ENCODE measurements at regions not wholly inside any gene's neighbourhood (a gene's known extent, or its start where the extent isn't known, plus 50 kb on each side); places are given as distances from the start of the nearest gene placed in this dataset.

DNA sequence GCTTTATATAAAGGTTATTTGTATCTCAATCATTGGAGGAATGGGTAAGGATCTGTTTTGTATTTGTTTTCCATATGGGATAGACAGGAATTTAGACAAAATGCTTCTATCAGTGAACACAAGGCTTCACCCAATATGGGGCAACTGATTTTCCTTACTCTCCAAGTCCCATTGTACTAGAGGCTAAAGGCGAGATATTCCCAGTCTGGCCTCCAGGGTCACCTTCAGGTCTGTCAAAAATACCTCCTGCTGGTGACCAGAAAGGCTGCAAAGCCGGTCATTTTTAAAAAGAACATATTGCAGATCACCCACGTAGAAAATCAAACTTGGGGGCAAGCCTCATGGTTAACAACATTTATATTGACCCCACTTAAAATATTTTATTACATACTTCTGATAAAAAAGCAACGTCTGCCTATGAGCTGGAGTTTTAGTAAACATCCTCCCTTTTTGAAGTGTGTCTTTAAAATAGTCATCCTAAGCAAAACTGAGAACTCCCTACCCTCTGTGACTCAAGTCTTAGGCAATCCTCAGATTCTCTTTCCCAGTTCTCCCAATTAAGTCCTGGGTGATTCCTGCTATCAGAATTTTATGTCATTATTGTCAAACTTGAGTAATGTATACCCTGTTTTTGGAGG is 276.6 kb downstream of the MREG start (continued):
- TF ChIP-seq, protein P1, sequence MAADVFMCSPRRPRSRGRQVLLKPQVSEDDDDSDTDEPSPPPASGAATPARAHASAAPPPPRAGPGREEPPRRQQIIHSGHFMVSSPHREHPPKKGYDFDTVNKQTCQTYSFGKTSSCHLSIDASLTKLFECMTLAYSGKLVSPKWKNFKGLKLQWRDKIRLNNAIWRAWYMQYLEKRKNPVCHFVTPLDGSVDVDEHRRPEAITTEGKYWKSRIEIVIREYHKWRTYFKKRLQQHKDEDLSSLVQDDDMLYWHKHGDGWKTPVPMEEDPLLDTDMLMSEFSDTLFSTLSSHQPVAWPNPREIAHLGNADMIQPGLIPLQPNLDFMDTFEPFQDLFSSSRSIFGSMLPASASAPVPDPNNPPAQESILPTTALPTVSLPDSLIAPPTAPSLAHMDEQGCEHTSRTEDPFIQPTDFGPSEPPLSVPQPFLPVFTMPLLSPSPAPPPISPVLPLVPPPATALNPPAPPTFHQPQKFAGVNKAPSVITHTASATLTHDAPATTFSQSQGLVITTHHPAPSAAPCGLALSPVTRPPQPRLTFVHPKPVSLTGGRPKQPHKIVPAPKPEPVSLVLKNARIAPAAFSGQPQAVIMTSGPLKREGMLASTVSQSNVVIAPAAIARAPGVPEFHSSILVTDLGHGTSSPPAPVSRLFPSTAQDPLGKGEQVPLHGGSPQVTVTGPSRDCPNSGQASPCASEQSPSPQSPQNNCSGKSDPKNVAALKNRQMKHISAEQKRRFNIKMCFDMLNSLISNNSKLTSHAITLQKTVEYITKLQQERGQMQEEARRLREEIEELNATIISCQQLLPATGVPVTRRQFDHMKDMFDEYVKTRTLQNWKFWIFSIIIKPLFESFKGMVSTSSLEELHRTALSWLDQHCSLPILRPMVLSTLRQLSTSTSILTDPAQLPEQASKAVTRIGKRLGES (CRISPR knock-in tag; IDR thresholded peaks at IDR 0.05; ENCODE audit: borderline replicate concordance): no peak
- no peak for TF ChIP-seq ZNF17 (CRISPR knock-in tag; IDR thresholded peaks at IDR 0.05)
- TF ChIP-seq FOXP1 (IDR thresholded peaks at IDR 0.05): no peak
- no peak for TF ChIP-seq FOXP1 (CRISPR knock-in tag; IDR thresholded peaks at IDR 0.05)
- TF ChIP-seq, protein P2, sequence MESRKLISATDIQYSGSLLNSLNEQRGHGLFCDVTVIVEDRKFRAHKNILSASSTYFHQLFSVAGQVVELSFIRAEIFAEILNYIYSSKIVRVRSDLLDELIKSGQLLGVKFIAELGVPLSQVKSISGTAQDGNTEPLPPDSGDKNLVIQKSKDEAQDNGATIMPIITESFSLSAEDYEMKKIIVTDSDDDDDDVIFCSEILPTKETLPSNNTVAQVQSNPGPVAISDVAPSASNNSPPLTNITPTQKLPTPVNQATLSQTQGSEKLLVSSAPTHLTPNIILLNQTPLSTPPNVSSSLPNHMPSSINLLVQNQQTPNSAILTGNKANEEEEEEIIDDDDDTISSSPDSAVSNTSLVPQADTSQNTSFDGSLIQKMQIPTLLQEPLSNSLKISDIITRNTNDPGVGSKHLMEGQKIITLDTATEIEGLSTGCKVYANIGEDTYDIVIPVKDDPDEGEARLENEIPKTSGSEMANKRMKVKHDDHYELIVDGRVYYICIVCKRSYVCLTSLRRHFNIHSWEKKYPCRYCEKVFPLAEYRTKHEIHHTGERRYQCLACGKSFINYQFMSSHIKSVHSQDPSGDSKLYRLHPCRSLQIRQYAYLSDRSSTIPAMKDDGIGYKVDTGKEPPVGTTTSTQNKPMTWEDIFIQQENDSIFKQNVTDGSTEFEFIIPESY (CRISPR knock-in tag; IDR thresholded peaks at IDR 0.05): no peak
- 0 out of 2 replicates have a peak, but pooled peaks have one; percentile 27 for TF ChIP-seq ZMYM4 (CRISPR knock-in tag; IDR thresholded peaks at IDR 0.05)
- no peak for TF ChIP-seq MED13 (CRISPR knock-in tag; IDR thresholded peaks at IDR 0.05)
- no peak for TF ChIP-seq SP5 (CRISPR knock-in tag; IDR thresholded peaks at IDR 0.05; ENCODE audit: borderline replicate concordance, low read depth)
- TF ChIP-seq RAD21 (CRISPR knock-in tag; IDR thresholded peaks at IDR 0.05): peak; percentile 56; the same call in 1 of the 2 replicates
- no peak for TF ChIP-seq MEIS2 (CRISPR knock-in tag; IDR thresholded peaks at IDR 0.05)
- TF ChIP-seq EZH2 (conservative IDR thresholded peaks at IDR 0.05; ENCODE audit: low read depth, low read length): no peak
- TF ChIP-seq NCOA2 (CRISPR knock-in tag; IDR thresholded peaks at IDR 0.05): no peak
- TF ChIP-seq EHMT2 (IDR thresholded peaks at IDR 0.05; ENCODE audit: borderline replicate concordance, low read depth, low read length): peak; percentile 68; the same call in 1 of the 2 replicates
- TF ChIP-seq, protein P3, sequence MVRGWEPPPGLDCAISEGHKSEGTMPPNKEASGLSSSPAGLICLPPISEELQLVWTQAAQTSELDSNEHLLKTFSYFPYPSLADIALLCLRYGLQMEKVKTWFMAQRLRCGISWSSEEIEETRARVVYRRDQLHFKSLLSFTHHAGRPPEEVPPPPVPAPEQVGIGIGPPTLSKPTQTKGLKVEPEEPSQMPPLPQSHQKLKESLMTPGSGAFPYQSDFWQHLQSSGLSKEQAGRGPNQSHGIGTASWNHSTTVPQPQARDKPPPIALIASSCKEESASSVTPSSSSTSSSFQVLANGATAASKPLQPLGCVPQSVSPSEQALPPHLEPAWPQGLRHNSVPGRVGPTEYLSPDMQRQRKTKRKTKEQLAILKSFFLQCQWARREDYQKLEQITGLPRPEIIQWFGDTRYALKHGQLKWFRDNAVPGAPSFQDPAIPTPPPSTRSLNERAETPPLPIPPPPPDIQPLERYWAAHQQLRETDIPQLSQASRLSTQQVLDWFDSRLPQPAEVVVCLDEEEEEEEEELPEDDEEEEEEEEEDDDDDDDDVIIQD (CRISPR knock-in tag; IDR thresholded peaks at IDR 0.05; ENCODE audit: low read depth): 0 out of 2 replicates have a peak, but pooled peaks have one; percentile 38
- no peak for TF ChIP-seq ZNF550 (CRISPR knock-in tag; IDR thresholded peaks at IDR 0.05; ENCODE audit: borderline replicate concordance)
- TF ChIP-seq SATB2 (CRISPR knock-in tag; IDR thresholded peaks at IDR 0.05): no peak
- TF ChIP-seq NRL (CRISPR knock-in tag; IDR thresholded peaks at IDR 0.05; ENCODE audit: borderline replicate concordance): no peak
- no peak for TF ChIP-seq RBM39 (IDR thresholded peaks at IDR 0.05; ENCODE audit: low read depth, low read length, poor library complexity, severe bottlenecking)
- no peak for TF ChIP-seq PTBP1 (IDR thresholded peaks at IDR 0.05; ENCODE audit: low read depth, low read length, poor library complexity, severe bottlenecking)
- no peak for TF ChIP-seq ATM (IDR thresholded peaks at IDR 0.05; ENCODE audit: borderline replicate concordance)

Measured in HepG2 (cell line).